Breast epithelium (tissue), 3 donors: ENCODE measurements at regions not wholly inside any gene's neighbourhood (a gene's known extent, or its start where the extent isn't known, plus 50 kb on each side); places are given as distances from the start of the nearest gene placed in this dataset.

Experiments
- POLR2A ChIP-seq: fragments of 450-650 bp; IDR thresholded peaks from one replicate; pipeline ENCODE4 v1.6.1; 2016; ENCODE audit warnings: antibody characterized with exemption, mild to moderate bottlenecking, moderate library complexity
- POLR2AphosphoS5 ChIP-seq, 3 donors: sonication (generic); formaldehyde crosslinking; IDR thresholded peaks; one replicate each; pipeline ENCODE4 v1.6.1; 2017; ENCODE audit warnings: antibody characterized with exemption in 3 of 3
- TF ChIP-seq, protein P1 (sequence below), 3 donors: fragments of 450-650 bp; IDR thresholded peaks; one replicate each; pipeline ENCODE4 v1.5.1; 2016 to 2017; ENCODE audit warnings: antibody characterized with exemption in 3 of 3, mild to moderate bottlenecking in 3 of 3, moderate library complexity in 3 of 3

DNA sequence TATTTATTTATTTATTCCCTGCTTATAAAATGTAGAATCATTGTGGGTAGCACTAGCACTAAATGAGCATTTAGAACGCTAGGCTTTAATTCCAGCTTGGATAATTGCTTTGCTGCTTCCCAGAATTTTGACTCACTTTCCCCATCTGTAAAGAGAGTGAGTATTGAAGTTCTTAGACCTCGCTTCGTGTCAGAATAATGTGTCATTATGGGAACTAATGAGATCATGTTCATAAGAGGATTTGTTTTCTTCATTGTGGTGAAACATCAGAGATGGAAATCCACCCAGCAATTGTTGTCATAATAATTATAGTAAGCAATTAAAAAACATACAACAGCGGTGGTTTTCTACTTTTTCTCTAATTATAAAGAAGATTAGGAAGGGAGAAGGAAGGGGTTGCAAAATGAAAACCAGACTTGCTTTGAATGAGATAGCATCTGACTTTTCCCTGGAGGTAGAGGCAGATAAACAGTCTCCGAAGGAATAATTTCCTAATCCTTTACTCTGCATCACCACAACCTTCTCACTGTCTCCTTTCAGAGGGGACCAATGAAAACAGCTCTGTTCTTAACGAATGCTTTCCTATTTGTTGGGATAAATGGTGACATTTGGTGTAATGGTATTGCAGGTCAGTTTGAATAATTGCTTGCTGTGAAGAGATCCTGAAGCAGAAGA, 86.8 kb upstream of the ARHGAP5 start:
- TF ChIP-seq, protein P1, sequence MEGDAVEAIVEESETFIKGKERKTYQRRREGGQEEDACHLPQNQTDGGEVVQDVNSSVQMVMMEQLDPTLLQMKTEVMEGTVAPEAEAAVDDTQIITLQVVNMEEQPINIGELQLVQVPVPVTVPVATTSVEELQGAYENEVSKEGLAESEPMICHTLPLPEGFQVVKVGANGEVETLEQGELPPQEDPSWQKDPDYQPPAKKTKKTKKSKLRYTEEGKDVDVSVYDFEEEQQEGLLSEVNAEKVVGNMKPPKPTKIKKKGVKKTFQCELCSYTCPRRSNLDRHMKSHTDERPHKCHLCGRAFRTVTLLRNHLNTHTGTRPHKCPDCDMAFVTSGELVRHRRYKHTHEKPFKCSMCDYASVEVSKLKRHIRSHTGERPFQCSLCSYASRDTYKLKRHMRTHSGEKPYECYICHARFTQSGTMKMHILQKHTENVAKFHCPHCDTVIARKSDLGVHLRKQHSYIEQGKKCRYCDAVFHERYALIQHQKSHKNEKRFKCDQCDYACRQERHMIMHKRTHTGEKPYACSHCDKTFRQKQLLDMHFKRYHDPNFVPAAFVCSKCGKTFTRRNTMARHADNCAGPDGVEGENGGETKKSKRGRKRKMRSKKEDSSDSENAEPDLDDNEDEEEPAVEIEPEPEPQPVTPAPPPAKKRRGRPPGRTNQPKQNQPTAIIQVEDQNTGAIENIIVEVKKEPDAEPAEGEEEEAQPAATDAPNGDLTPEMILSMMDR (IDR thresholded peaks at IDR 0.05), result no peak
- no peak for TF ChIP-seq POLR2A
- no peak for TF ChIP-seq POLR2AphosphoS5 (IDR thresholded peaks at IDR 0.05)
